Loucy (cell line): ENCODE measurements at regions not wholly inside any gene's neighbourhood (a gene's known extent, or its start where the extent isn't known, plus 50 kb on each side); places are given as distances from the start of the nearest gene placed in this dataset.

Source experiments
- H2AFZ ChIP-seq: fragments of 200-600 bp; sonication (generic); 2 replicates; pipeline ENCODE4 v1.6.0; 2016; ENCODE audit warnings: antibody characterized with exemption, mild to moderate bottlenecking, low read length, moderate library complexity
- H3F3A ChIP-seq: fragments of 200-600 bp; 2 replicates; pipeline ENCODE4 v1.6.0; 2016; ENCODE audit warnings: antibody characterized with exemption, low read depth, mild to moderate bottlenecking
- H3K27me3 ChIP-seq: fragments of 200-600 bp; sonication (generic); 2 replicates; pipeline ENCODE4 v1.6.1; 2014; ENCODE audit warnings: low read length, mild to moderate bottlenecking; ENCODE audit not compliant: insufficient read depth, poor library complexity, severe bottlenecking
- H3K36me3 ChIP-seq: fragments of 200-600 bp; sonication (generic); 2 replicates; pipeline ENCODE4 v1.6.1; 2016; ENCODE audit warnings: low read length; ENCODE audit not compliant: insufficient read depth
- H3K4me1 ChIP-seq: fragments of 200-600 bp; sonication (generic); 2 replicates; pipeline ENCODE4 v1.5.1; 2014; ENCODE audit warnings: low read length, mild to moderate bottlenecking; ENCODE audit not compliant: insufficient read depth, poor library complexity, severe bottlenecking
- H3K4me2 ChIP-seq: fragments of 200-600 bp; sonication (generic); 2 replicates; pipeline ENCODE4 v1.6.0; 2014; ENCODE audit warnings: antibody characterized with exemption, low read length, low read depth, mild to moderate bottlenecking; ENCODE audit not compliant: poor library complexity, severe bottlenecking
- H3K4me3 ChIP-seq: fragments of 200-600 bp; sonication (generic); 2 replicates; pipeline ENCODE4 v1.5.1; 2014; ENCODE audit warnings: low read length, mild to moderate bottlenecking, mixed read lengths; ENCODE audit not compliant: poor library complexity, severe bottlenecking
- H3K79me2 ChIP-seq: fragments of 200-600 bp; sonication (generic); 2 replicates; pipeline ENCODE4 v1.6.1; 2014; ENCODE audit warnings: low read length; ENCODE audit not compliant: insufficient read depth
- H3K9ac ChIP-seq: fragments of 200-600 bp; sonication (generic); 2 replicates; pipeline ENCODE4 v1.6.0; 2014; ENCODE audit warnings: mild to moderate bottlenecking, low read depth, low read length, moderate library complexity; ENCODE audit not compliant: poor library complexity, severe bottlenecking
- H3K9me2 ChIP-seq: fragments of 200-600 bp; sonication (generic); replicated peaks from 2 replicates; pipeline ENCODE4 v1.6.1; 2016; ENCODE audit warnings: low read depth, low read length, mixed read lengths
- H3K9me3 ChIP-seq: fragments of 200-600 bp; sonication (generic); 2 replicates; pipeline ENCODE4 v1.6.1; 2014; ENCODE audit warnings: mild to moderate bottlenecking, antibody characterized with exemption, low read length, low read depth; ENCODE audit not compliant: insufficient read depth
- H4K20me1 ChIP-seq: fragments of 200-600 bp; sonication (generic); 2 replicates; pipeline ENCODE4 v1.6.0; 2014; ENCODE audit warnings: antibody characterized with exemption, low read length, mild to moderate bottlenecking; ENCODE audit not compliant: insufficient read depth, poor library complexity, severe bottlenecking
- CTCF ChIP-seq: fragments of 200-600 bp; sonication (generic); conservative IDR thresholded peaks from 2 replicates; pipeline ENCODE4 v1.5.1; 2014; ENCODE audit warnings: mild to moderate bottlenecking, antibody characterized with exemption, low read length
- EZH2phosphoT487 ChIP-seq: fragments of 200-600 bp; IDR thresholded peaks from 2 replicates; pipeline ENCODE4 v1.6.1; 2018; ENCODE audit warnings: antibody characterized with exemption, mild to moderate bottlenecking, moderate library complexity, borderline replicate concordance

GRCh38 chr15:31579282-31579681 is 252.6 kb downstream of the KLF13 start:
- Histone ChIP-seq H4K20me1 (no peaks in the 10 kb centered on the region), H3K4me3 (no peak overlapping the region), H3K27me3 (no peaks in the 10 kb centered on the region), H3K4me1 (no peaks in the 10 kb centered on the region), H2AFZ (no peak overlapping the region), H3K79me2 (no peaks in the 10 kb centered on the region), H3K9me2 (no peaks in the 10 kb centered on the region), H3F3A (no peaks in the 10 kb centered on the region), H3K4me2 (no peak overlapping the region), H3K36me3 (no peaks in the 10 kb centered on the region), H3K9me3 (no peaks in the 10 kb centered on the region), H3K9ac (no peak overlapping the region)
- TF ChIP-seq CTCF (no peak), EZH2phosphoT487 (no peak)

- no peaks in the 10 kb centered on the region for H4K20me1 ChIP-seq
- TF ChIP-seq CTCF, result no peak
- TF ChIP-seq EZH2phosphoT487, result no peak
- no peak overlapping the region for H2AFZ ChIP-seq
- H3K9ac ChIP-seq, result no peak overlapping the region
- H3K4me1 ChIP-seq, result no peaks in the 10 kb centered on the region
- no peaks in the 10 kb centered on the region for H3K79me2 ChIP-seq
- H3K36me3 ChIP-seq, result no peaks in the 10 kb centered on the region
- no peaks in the 10 kb centered on the region for H3K27me3 ChIP-seq
- H3K9me2 ChIP-seq, result no peaks in the 10 kb centered on the region
- peaks cover under 1% of the 10 kb centered on the region; the same call in 1 of the 2 replicates for H3K9me3 ChIP-seq
- H3K4me3 ChIP-seq, result no peak overlapping the region
- no peak overlapping the region for H3K4me2 ChIP-seq
- no peaks in the 10 kb centered on the region for H3F3A ChIP-seq
These were observed 253.3 kb downstream of the KLF13 start for GRCh38 chr15:31579976-31580375.

GRCh38 chr15:31584195-31584594 is 257.6 kb downstream of the KLF13 start:
- Histone ChIP-seq H3K9me3 (peaks cover 4% of the 10 kb centered on the region; the same call in 1 of the 2 replicates), H3F3A (no peaks in the 10 kb centered on the region), H3K79me2 (no peaks in the 10 kb centered on the region), H3K4me2 (no peak overlapping the region), H3K9ac (no peak overlapping the region), H3K36me3 (no peaks in the 10 kb centered on the region), H3K4me3 (no peak overlapping the region), H3K9me2 (no peaks in the 10 kb centered on the region), H3K27me3 (no peaks in the 10 kb centered on the region), H4K20me1 (no peaks in the 10 kb centered on the region), H3K4me1 (no peaks in the 10 kb centered on the region), H2AFZ (no peak overlapping the region)
- no peak for TF ChIP-seq EZH2phosphoT487
- TF ChIP-seq CTCF, result no peak
